ENCODE measurements at regions not wholly inside any gene's neighbourhood (a gene's known extent, or its start where the extent isn't known, plus 50 kb on each side); places are given as distances from the start of the nearest gene placed in this dataset.
"Not testable (repeated sequence)": the region's sequence is repeated elsewhere in the genome, so short reads cannot be mapped to it uniquely, and the experiment has no call there.

DNA sequence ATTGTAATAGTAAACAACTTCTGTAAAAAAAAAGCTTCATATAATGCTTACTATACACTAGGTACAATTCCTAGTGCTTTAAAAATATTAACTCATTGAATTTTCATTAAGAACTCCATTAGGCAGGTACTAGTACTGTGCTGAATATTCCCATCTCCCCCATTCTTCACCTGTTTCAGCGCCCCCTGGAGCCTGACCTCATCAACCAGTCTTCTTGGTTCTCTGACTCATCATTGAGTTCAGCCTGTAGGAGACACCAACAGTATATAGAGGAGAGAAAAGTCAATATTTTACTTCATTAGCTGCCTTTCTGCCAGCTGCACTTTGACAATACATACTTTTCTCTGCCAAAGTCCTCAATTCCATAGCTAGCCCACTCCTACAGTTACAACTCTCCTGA lies 1009.9 kb upstream of the KLHL29 start:
- no peak overlapping the region for H3K4me3 ChIP-seq (ENCODE audit: low read length)
- DNase-seq (ENCODE audit: low read depth, low spot score) = no peak

DNA sequence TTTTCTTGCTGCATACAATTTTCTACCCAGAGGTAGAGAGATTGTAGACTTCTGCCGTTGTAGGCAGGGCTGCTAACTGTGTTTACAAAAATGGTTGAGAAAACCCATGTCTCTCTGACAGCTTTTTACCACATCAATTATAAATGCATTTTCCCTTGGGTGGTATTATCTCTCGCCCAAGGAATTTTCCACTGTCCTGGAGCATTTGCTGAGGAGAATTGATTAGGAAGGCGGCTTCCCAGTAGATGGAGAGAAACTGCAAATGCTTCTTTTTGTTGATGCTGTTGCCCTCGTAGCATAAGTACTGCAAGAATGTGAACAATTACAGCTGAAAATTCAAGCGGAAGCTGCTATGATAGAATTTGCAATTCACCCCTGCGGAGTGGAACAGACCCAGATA lies 1007.7 kb upstream of the KLHL29 start:
- DNase-seq (ENCODE audit: low read depth, low spot score) = no peak
- H3K4me3 ChIP-seq (ENCODE audit: low read length) = no peak overlapping the region

DNA sequence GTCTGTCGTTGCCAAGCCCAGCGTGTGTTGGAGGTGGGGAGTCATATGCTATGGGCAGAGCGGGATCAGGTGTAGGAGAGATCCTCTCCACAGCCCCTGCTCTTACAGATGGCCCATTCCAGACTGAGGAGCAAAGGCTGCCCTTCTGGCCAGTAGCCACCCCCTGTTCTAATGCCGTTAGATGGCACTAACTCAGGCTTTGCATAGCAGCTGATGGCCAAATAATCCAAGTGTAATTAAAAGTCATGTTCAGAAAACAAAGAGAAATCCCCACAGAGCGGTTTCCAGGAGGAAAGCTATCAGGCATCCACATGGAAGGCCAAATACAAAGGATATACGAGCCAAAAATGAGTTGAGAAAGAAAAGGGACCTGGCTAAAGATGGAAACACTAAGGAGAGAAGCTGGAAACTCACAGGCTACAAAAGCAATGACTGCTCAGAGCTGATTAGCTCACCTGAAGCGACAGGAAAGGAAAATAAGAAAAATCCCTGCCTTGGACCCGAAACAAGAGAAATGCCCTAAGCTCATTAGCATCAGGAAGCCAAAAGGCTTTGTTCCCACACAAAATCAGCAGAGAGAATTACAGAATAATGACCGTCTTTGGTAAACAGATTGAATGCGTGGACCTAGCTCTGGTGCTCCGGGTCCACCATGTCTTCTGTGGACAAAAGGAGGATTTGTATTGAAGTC lies 1002.4 kb upstream of the KLHL29 start:
- DNase-seq (ENCODE audit: low read depth, low spot score) = no peak
- no peak overlapping the region for H3K4me3 ChIP-seq (ENCODE audit: low read length)

DNA sequence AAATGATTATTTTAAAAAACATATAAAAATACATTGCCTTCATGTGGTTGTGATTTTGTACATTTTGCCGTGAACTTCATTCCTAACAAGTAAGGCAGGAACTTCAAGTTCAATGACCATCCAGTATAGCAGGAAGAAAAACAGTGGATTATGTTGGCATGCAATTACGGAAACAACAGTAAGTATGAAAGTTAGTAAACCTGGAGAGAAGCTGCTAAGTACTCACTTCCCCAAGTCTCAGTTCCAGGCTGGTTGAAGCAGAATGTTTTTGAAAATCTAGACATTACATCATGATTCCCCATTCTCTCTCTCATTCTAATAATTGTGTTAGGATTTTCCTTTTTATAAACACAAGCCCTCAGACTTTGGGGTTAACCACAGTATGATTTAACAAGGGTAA lies 987.1 kb upstream of the KLHL29 start:
- no peak for DNase-seq (ENCODE audit: low read depth, low spot score)

DNA sequence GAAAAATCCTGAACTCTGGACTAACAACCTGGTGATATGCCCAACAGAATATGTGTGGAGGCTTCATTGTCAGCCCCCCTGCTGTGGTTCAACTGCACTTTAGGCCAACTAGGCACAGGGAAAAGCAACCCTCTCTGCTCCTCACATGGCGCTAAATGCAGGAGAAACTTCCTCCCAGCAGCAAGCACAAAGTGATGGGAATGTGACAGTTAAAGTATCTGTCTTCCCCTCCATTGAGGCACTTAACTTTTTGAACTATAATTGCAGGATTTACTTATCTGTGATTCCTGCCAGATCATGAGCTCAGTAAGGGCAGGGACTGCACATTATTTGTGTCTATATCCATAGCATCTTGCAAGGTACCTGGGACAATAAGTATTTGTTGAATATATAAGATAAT lies 981.2 kb upstream of the KLHL29 start:
- DNase-seq (ENCODE audit: low read depth, low spot score) = no peak
- no peak overlapping the region for H3K4me3 ChIP-seq (ENCODE audit: low read length)

More for the DNA sequence above, 987.1 kb upstream of the KLHL29 start:
- H3K4me3 ChIP-seq (ENCODE audit: low read length) = no peak overlapping the region

DNA sequence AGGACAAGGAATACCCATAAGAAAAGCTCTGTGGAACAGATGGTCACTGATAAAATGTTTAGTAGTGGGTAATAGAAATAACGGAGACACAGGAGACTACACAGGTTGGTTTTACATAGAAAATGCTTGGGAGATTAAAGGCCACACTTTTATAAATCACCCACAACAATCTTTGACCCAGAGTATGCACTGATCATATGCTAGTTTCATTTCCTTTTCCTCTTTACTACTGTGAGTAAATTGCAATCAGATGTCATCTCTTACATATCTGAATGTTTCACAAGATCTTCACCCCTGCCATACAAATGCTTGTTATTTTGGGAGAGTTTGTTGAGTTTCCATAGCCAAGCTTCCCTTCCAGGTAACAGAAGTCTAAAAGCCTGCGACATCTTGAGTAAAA lies 978.4 kb upstream of the KLHL29 start:
- DNase-seq (ENCODE audit: low read depth, low spot score) = no peak
- H3K4me3 ChIP-seq (ENCODE audit: low read length) = no peak overlapping the region

DNA sequence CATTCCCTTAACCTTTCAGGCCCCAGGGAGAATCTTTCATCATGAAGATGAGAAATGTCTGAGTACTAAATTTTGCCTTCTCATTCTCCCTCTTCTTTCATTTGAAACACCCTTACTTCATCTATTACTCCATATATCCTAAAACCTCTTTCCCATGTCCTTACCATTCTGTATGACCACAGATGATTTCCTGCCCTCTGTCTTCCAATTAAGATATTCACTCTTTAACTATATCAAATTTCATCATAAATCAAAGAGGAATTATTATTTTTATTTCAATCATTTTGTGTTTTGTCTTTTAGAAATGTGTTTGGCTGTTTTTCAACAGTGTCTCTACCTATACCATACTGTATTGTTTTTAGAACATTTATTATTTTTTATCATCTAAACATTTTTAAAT lies 964.9 kb upstream of the KLHL29 start:
- no peak for DNase-seq (ENCODE audit: low read depth, low spot score)
- H3K4me3 ChIP-seq (ENCODE audit: low read length) = no peak overlapping the region

DNA sequence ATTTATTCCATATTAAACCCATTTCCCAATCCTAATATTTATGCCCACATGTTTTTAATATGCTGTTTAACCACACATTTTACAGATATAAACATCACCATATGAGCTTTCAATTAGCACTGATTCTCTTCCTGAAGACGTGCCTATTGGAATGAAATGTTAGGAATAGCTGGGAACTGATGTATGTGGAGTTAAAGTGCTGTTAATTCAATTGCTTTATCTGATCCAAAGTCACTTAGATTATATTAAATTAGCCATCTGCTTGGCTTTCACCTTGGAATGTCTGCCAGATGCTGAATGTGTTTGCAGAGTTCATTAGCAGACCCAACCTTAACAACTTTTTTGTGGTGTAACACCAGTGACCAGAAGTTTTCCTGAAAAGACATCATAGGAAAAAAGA lies 942.9 kb upstream of the KLHL29 start:
- no peak overlapping the region for H3K4me3 ChIP-seq (ENCODE audit: low read length)
- no peak for DNase-seq (ENCODE audit: low read depth, low spot score)

DNA sequence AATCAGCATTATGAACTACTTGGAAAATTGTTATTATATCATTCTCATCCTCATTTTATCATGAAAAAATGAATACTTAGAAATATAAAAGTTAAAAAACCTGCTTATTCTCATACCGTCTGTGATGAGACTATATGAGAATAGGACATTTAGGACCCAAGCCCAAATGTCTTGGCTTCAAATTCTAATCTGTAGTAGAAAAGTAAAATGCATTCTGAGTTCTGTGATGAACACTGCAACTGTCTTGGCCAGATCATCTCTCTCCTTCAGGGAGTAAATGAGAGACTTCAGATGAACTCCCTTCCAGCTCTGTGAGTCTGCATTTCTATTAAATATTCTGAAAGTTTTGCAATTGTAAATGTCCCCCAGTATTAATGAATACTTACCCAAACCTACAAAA lies 940.7 kb upstream of the KLHL29 start:
- no peak overlapping the region for H3K4me3 ChIP-seq (ENCODE audit: low read length)
- DNase-seq (ENCODE audit: low read depth, low spot score) = no peak

DNA sequence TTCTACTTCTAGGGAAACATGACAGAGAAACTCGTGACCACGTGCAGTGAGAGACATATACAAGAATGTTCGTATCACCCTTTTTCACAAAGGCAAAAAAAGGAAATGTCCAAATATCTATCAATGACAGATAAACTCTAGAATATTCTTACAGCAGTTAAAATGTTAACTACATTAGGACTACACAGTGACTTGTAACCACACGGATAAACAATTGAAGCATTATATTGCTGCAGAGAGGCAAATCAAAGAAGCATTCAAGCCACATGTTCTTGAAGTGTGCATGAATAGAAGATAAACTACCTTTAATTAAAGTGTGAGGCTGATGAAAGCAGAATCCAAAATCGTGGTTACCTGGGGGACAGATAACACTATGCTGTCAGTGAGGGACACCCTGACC lies 935.3 kb upstream of the KLHL29 start:
- no peak overlapping the region for H3K4me3 ChIP-seq (ENCODE audit: low read length)
- no peak for DNase-seq (ENCODE audit: low read depth, low spot score)

DNA sequence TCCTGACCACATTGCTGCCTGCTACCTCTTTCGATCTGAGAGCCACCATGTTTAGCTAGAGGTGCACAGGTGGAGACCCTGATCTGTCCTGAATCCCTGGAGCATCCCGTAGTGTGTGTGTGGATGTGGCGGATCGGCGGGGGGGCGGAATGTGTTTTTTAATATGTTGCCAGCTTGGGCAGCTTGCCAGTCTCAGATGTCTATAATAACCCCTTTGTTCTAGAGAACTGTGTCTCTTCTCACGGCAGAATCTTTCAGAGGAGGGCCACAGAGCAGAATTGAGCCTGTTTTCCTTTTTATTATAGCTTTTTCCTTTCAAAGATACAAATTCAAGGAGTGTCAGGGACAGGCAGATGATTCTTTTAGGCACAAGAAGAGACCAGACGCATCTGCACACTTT lies 934.1 kb upstream of the KLHL29 start:
- H3K4me3 ChIP-seq (ENCODE audit: low read length) = no peak overlapping the region
- no peak for DNase-seq (ENCODE audit: low read depth, low spot score)

DNA sequence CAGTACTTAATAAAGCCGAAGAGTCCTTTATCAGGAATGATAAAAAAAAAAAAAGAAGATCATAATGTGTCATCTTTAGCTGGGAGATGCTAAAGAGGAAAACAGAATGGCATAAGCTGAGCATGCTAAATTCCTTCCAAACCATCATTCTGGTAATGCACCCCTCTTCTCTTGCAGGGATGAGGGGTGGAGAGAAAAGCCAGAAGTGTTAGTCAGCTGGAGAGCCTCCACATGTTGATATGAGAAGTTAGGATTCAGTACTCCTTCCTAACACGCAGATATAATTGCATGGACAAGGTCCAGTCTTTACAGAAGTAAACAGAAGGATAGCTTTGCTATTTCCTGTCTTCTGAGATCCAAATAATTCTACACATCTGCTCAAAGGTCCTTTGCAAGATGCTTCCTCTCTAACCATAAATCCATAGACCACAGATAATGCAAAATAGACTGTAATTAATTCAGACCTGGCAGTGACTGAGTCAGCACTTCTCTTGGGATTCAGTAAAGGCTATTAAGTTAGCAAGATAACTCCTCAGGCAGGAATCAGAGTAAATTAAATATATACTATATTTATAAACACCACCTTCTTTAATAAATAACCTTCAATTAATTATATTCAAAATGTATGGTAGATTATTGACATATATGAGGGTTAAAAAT lies 930.0 kb upstream of the KLHL29 start:
- no peak for DNase-seq (ENCODE audit: low read depth, low spot score)
- no peak overlapping the region for H3K4me3 ChIP-seq (ENCODE audit: low read length)

DNA sequence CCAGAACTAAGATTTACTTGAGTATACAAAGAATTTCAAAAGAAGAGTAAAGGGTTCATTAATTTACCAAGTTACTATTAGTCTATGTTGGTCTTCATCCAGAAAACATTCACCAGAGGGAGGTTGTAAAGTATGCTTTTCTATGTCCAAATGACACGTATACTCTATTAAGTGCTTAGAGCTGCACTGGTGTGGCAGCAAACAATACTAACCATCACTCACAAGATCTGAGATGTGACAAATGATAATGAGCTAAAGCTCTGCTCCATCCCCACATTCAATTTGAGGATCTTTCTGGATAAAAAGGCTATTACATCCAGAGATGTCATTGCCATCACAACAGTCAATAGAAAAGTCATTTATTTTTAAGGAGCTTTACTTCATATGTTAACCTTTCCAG lies 926.5 kb upstream of the KLHL29 start:
- DNase-seq (ENCODE audit: low read depth, low spot score) = no peak
- no peak overlapping the region for H3K4me3 ChIP-seq (ENCODE audit: low read length)

DNA sequence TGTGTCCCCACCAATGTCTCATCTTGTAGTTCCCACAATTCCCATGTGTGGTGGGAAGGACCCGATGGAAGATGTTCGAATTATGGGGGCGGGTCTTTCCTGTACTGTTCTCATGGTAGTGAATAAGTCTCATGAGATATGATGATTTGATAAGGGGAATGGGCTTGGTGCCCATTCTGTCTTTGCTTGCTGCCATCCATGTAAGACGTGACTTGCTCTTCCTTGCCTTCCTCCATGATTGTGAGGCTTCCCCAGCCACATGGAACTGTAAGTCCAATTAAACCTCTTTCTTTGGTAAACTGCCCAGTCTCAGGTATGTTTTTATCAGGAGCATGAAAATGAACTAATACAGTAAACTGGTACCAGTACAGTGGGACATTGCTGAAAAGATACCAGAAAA lies 909.9 kb upstream of the KLHL29 start:
- H3K4me3 ChIP-seq (ENCODE audit: low read length); DNase-seq (ENCODE audit: low read depth, low spot score): not testable (repeated sequence)

DNA sequence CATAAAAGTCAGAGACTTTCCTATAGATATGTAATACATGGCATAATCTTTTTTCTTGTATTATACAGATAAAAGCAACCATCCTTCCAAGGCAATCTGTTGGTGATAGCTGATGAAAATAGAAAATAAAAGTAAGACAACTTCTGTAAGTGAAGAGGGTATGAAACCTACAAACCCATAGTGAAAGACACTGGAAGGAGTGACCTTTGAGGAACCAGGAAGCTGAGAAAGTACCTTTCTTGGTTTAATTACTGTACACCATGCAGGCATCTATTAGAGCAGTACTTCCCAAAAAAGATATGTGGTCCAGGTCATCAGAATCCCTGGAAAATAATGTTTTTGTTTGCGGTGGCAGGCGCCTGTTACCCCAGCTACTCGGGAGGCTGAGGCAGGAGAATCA lies 906.6 kb upstream of the KLHL29 start:
- H3K4me3 ChIP-seq (ENCODE audit: low read length) = no peak overlapping the region
- no peak for DNase-seq (ENCODE audit: low read depth, low spot score)

DNA sequence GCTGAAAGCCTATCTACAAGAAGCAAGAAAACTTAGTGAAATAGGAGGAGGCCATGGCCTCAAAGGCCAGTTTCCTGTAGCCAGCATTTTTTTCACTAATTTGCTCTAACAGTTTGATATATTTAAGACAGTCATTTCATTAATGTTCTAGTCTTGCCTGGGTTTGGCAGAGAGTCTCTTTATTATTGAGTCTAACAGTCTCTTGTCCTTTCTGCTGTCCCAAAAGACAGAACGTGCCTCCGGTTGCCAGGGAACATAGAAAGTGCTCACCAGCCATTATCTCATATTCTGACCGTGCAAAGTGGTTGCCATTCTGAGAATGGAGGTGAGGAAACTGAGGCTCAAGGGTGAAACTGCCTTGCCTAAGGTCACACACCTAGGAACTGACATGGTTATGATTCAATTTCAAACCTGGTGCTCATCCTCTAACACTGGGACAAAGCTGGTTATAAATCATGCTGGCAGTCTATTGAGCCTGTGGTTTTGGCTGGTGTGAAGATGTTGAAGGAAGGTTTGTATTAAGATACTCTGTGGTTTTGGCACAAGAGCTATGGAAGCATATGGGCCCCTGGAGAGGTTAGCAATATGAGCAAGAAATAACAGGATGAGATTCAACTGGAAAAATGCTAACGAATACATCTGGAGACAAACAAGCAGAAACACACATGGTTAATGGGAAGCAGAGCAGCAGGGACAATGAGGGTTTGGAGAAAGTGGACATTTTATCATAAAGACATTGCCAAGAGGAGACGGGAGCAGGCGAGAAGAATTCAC lies 903.3 kb upstream of the KLHL29 start:
- no peak for DNase-seq (ENCODE audit: low read depth, low spot score)

DNA sequence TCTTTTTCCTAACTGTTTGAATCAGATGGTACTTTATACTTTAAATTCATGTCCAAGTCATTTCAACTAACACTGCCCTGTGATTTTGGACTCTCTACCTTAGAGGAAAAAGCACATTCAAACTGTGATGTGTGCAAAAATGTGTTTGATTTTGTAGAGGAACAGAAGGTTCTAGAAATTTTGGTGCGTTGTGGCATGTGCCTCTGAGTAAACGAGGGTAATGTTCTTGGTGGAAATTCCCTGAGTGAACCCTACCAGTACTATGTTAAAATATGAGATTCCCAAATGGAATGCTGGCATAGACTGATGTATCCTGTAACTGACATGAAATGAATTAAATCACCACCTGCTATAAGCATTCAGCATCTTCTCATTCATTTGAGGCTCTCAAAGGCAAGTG lies 901.9 kb upstream of the KLHL29 start:
- no peak overlapping the region for H3K4me3 ChIP-seq (ENCODE audit: low read length)
- no peak for DNase-seq (ENCODE audit: low read depth, low spot score)

More for the DNA sequence above, 903.3 kb upstream of the KLHL29 start:
- no peak overlapping the region for H3K4me3 ChIP-seq (ENCODE audit: low read length)

DNA sequence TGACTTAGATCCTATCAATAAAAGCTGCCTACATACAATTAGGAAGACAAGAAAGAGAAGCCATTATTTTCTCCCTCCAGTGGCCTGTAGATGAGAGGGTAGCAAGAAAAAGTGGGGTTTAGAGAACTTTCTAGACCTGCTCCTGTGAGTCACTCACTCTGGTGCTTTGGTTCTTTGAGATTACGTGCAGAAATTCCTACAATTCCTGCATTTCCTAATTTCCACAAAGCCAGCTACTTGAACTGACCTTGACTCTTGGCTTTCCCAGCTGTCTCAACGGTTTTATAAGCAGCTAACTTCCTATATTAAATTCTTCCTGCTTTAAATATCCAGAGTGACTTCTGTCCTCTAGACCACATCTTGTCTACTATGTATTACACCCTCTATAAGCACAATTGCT lies 899.5 kb upstream of the KLHL29 start:
- no peak for DNase-seq (ENCODE audit: low read depth, low spot score)
- H3K4me3 ChIP-seq (ENCODE audit: low read length) = no peak overlapping the region

DNA sequence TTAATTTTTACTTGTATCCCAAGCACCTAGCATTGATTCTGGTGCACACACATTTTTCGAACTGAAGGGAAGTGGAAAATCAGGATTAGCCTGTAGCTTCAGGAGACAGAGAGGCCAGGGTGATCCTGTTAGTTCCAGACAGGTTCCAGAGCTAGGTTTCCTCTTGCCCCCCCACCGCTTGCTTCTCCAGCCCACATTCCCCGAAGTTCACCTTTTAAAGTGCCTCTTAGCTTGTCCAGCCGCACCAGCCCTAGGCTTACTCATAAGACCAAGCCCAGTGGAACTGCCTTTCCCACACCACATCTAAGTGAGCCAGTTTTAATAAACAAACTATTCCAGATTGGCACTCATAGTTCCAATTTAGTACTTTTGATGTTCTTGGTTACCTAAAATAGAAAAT lies 898.6 kb upstream of the KLHL29 start:
- no peak overlapping the region for H3K4me3 ChIP-seq (ENCODE audit: low read length)
- no peak for DNase-seq (ENCODE audit: low read depth, low spot score)

DNA sequence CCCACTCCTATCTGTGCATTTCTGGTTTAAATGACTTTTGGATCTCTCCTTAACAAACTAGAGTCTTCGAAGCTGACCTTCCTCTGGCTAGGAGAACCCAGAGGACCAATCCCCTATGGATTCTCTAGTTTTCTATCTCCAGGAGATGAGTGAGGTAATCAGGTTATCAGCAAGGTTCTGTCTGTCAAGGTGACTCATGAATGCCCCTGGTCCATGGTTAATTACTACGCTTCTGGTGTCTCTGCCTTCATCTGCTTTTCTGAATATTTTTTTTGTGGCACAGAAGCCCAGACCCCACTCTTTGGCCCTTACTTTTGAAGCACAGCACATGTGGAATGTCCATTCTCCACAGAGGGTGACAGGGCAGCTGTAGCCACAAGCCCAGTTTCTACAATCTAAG lies 897.9 kb upstream of the KLHL29 start:
- no peak overlapping the region for H3K4me3 ChIP-seq (ENCODE audit: low read length)
- DNase-seq (ENCODE audit: low read depth, low spot score) = no peak

Data from Jurkat, Clone E6-1 (cell line).